ENCODE measurements at regions not wholly inside any gene's neighbourhood (a gene's known extent, or its start where the extent isn't known, plus 50 kb on each side); places are given as distances from the start of the nearest gene placed in this dataset.

GRCh38 chr13:31867709-31868108, 128.4 kb downstream of the RXFP2 start:
- Histone ChIP-seq H3K23ac (ENCODE audit: insufficient read length, low read depth, low read length) (no peak overlapping the region), H2BK5ac (ENCODE audit: insufficient read length, low read length) (no peak overlapping the region), H3T11ph (ENCODE audit: low read length) (no peak overlapping the region), H3K56ac (ENCODE audit: insufficient read length, low read depth, low read length) (no peak overlapping the region), H2BK20ac (ENCODE audit: low read depth, low read length, poor library complexity, severe bottlenecking) (no peak overlapping the region), H2AFZ (ENCODE audit: low read length) (no peak overlapping the region), H3K27me3 (ENCODE audit: insufficient read depth, low read length) (no peaks in the 10 kb centered on the region), H4K20me1 (ENCODE audit: control insufficient read depth, insufficient read depth, insufficient read length) (no peaks in the 10 kb centered on the region), H2AK5ac (ENCODE audit: insufficient read length, low read length) (no peak overlapping the region), H4K5ac (ENCODE audit: insufficient read length, low read depth, low read length) (no peak overlapping the region), H3K18ac (ENCODE audit: insufficient read length, low read depth, low read length) (no peak overlapping the region), H2BK12ac (ENCODE audit: insufficient read length, low read depth, low read length) (no peak overlapping the region), H3K79me2 (ENCODE audit: insufficient read depth, low read length) (no peaks in the 10 kb centered on the region), H3K23me2 (ENCODE audit: insufficient read length, low read depth, low read length, poor library complexity, severe bottlenecking) (no peaks in the 10 kb centered on the region), H4K8ac (replicated peaks; ENCODE audit: insufficient read length, low read depth, low read length) (no peak overlapping the region), H3K9ac (ENCODE audit: extremely low read depth, insufficient read length, low read length) (peak overlapping the region; percentile 4), H3K4ac (ENCODE audit: low read depth, low read length) (no peak overlapping the region), H3K27ac (ENCODE audit: insufficient read length, low read depth, low read length) (no peak overlapping the region), H2BK120ac (ENCODE audit: low read depth, low read length, poor library complexity, severe bottlenecking) (no peak overlapping the region), H3K14ac (ENCODE audit: insufficient read depth, low read length) (no peak overlapping the region), H3K4me2 (ENCODE audit: insufficient read depth, insufficient read length, low read length) (no peak overlapping the region), H2BK15ac (ENCODE audit: low read depth, low read length) (no peak overlapping the region), H3K9me3 (ENCODE audit: control insufficient read depth, low read depth, low read length) (no peaks in the 10 kb centered on the region), H3K79me1 (ENCODE audit: insufficient read depth, low read depth, low read length, poor library complexity, severe bottlenecking) (no peaks in the 10 kb centered on the region), H3K4me1 (ENCODE audit: insufficient read depth, low read length) (no peaks in the 10 kb centered on the region), H4K91ac (ENCODE audit: insufficient read length, low read depth, low read length) (no peak overlapping the region)
- H3K36me3 Mint-ChIP-seq (ENCODE audit: insufficient read depth in 1 of 3, low read depth in 3 of 3): no peaks in the 10 kb centered on the region
- no peaks in the 10 kb centered on the region for H3K4me1 Mint-ChIP-seq
- no peaks in the 10 kb centered on the region for H3K27me3 Mint-ChIP-seq (ENCODE audit: low read depth)
- no peaks in the 10 kb centered on the region for H3K9me3 Mint-ChIP-seq
- TF ChIP-seq CTCF (conservative IDR thresholded peaks at IDR 0.05): no peak
- DNase-seq: no peak
- H3K4me3 Mint-ChIP-seq: no peak overlapping the region
- no peak overlapping the region for H3K27ac Mint-ChIP-seq
